ENCODE measurements at regions not wholly inside any gene's neighbourhood (a gene's known extent, or its start where the extent isn't known, plus 50 kb on each side); places are given as distances from the start of the nearest gene placed in this dataset.

GRCh38 chr3:81998139-81998755, 236.8 kb upstream of the GBE1 start:
- Histone ChIP-seq H2AFZ (ENCODE audit: control insufficient read depth, low read length) (no peak overlapping the region), H3K36me3 (ENCODE audit: control insufficient read depth in 2 of 2, extremely low read depth in 1 of 2, insufficient read depth in 2 of 2, low read length in 2 of 2) (no peaks in the 10 kb centered on the region), H3K4me3 (ENCODE audit: control insufficient read depth in 2 of 3, extremely low read depth in 1 of 3, insufficient read depth in 2 of 3, low read depth in 1 of 3, low read length in 3 of 3) (no peak overlapping the region), H3K9me3 (ENCODE audit: control insufficient read depth, low read depth, low read length) (no peaks in the 10 kb centered on the region), H3K27ac (ENCODE audit: control insufficient read depth, insufficient read depth, low read length) (no peak overlapping the region), H3K4me2 (ENCODE audit: control insufficient read depth, extremely low read depth, insufficient read depth, low read depth, low read length) (no peak overlapping the region), H3K4me1 (ENCODE audit: control insufficient read depth, extremely low read depth, insufficient read depth, low read length) (no peaks in the 10 kb centered on the region), H3K9me1 (ENCODE audit: control insufficient read depth, extremely low read depth, insufficient read depth, low read length) (no peaks in the 10 kb centered on the region), H3K27me3 (ENCODE audit: control insufficient read depth, extremely low read depth, insufficient read depth, low read length) (no peaks in the 10 kb centered on the region), H3K79me2 (ENCODE audit: control insufficient read depth, insufficient read depth, low read length) (no peaks in the 10 kb centered on the region), H3K9ac (ENCODE audit: control insufficient read depth, extremely low read depth, insufficient read depth, low read length) (no peak overlapping the region), H4K20me1 (ENCODE audit: control insufficient read depth, extremely low read depth, insufficient read depth, low read length) (no peaks in the 10 kb centered on the region)
- no peak for FAIRE-seq
- TF ChIP-seq EZH2 (IDR thresholded peaks at IDR 0.05; ENCODE audit: low read length), result no peak
- TF ChIP-seq, protein P1, sequence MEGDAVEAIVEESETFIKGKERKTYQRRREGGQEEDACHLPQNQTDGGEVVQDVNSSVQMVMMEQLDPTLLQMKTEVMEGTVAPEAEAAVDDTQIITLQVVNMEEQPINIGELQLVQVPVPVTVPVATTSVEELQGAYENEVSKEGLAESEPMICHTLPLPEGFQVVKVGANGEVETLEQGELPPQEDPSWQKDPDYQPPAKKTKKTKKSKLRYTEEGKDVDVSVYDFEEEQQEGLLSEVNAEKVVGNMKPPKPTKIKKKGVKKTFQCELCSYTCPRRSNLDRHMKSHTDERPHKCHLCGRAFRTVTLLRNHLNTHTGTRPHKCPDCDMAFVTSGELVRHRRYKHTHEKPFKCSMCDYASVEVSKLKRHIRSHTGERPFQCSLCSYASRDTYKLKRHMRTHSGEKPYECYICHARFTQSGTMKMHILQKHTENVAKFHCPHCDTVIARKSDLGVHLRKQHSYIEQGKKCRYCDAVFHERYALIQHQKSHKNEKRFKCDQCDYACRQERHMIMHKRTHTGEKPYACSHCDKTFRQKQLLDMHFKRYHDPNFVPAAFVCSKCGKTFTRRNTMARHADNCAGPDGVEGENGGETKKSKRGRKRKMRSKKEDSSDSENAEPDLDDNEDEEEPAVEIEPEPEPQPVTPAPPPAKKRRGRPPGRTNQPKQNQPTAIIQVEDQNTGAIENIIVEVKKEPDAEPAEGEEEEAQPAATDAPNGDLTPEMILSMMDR (optimal IDR thresholded peaks at IDR 0.05 in 1 of 3, IDR thresholded peaks at IDR 0.05 in 1 of 3, conservative IDR thresholded peaks at IDR 0.05 in 1 of 3; ENCODE audit: extremely low read depth in 1 of 3, insufficient read depth in 2 of 3, low read length in 3 of 3), result no peak
- dilution Hi-C loops (cut with MboI; ENCODE audit: extremely low pct_ligation_motif_present, low sequenced_read_pairs), result no loop called here
- DNase-seq (ENCODE audit: low read depth, low spot score), result no peak

DNA sequence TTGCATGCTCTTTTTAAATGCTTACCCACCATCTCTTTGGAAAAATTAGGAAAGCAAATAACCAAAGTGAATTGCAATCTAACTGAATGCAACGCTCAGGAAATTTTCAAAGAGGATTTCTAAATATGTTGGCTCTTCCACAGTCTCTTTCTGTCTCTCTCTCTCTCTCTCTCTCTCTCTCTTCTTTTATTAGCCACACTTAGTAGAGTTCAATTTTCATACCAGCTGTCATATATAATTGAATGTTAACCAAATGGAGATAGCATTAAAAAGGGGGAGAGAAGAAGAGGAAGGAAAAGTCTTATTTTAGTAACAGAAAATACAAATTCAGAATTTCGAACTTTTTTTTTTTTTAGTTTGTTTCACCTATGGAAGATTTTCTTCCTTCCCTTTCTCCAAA, 235.9 kb upstream of the GBE1 start:
- Histone ChIP-seq H3K9me3 (ENCODE audit: control insufficient read depth, low read depth, low read length) (no peaks in the 10 kb centered on the region), H3K4me2 (ENCODE audit: control insufficient read depth, extremely low read depth, insufficient read depth, low read depth, low read length) (no peak overlapping the region), H3K4me1 (ENCODE audit: control insufficient read depth, extremely low read depth, insufficient read depth, low read length) (no peaks in the 10 kb centered on the region), H3K79me2 (ENCODE audit: control insufficient read depth, insufficient read depth, low read length) (no peaks in the 10 kb centered on the region), H3K27ac (ENCODE audit: control insufficient read depth, insufficient read depth, low read length) (no peak overlapping the region), H3K36me3 (ENCODE audit: control insufficient read depth in 2 of 2, extremely low read depth in 1 of 2, insufficient read depth in 2 of 2, low read length in 2 of 2) (no peaks in the 10 kb centered on the region), H3K9ac (ENCODE audit: control insufficient read depth, extremely low read depth, insufficient read depth, low read length) (no peak overlapping the region), H3K4me3 (ENCODE audit: control insufficient read depth in 2 of 3, extremely low read depth in 1 of 3, insufficient read depth in 2 of 3, low read depth in 1 of 3, low read length in 3 of 3) (no peak overlapping the region), H3K9me1 (ENCODE audit: control insufficient read depth, extremely low read depth, insufficient read depth, low read length) (no peaks in the 10 kb centered on the region), H3K27me3 (ENCODE audit: control insufficient read depth, extremely low read depth, insufficient read depth, low read length) (no peaks in the 10 kb centered on the region), H2AFZ (ENCODE audit: control insufficient read depth, low read length) (no peak overlapping the region), H4K20me1 (ENCODE audit: control insufficient read depth, extremely low read depth, insufficient read depth, low read length) (no peaks in the 10 kb centered on the region)
- dilution Hi-C loops (cut with MboI; ENCODE audit: extremely low pct_ligation_motif_present, low sequenced_read_pairs), result no loop called here
- TF ChIP-seq, protein P1 (optimal IDR thresholded peaks at IDR 0.05 in 1 of 3, IDR thresholded peaks at IDR 0.05 in 1 of 3, conservative IDR thresholded peaks at IDR 0.05 in 1 of 3; ENCODE audit: extremely low read depth in 1 of 3, insufficient read depth in 2 of 3, low read length in 3 of 3), result no peak
- TF ChIP-seq EZH2 (IDR thresholded peaks at IDR 0.05; ENCODE audit: low read length), result no peak
- DNase-seq (ENCODE audit: low read depth, low spot score) (no peak), FAIRE-seq (no peak)

All from keratinocyte (primary cell).